ENCODE measurements at regions not wholly inside any gene's neighbourhood (a gene's known extent, or its start where the extent isn't known, plus 50 kb on each side); places are given as distances from the start of the nearest gene placed in this dataset.

- TF ChIP-seq POLR2A (IDR thresholded peaks at IDR 0.05) (no peak), CTCF (IDR thresholded peaks at IDR 0.05) (peak in 1 of 3 experiments; percentile 10), POLR2AphosphoS5 (IDR thresholded peaks at IDR 0.05; ENCODE audit: insufficient read depth in 1 of 2, low read depth in 1 of 2) (no peak)
These were observed 567.7 kb downstream of the MAGEB5 start for GRCh38 chrX:26783512-26784225.

Data from vagina (tissue), 2 donors.